Stimulated activated CD4-positive, alpha-beta T cell treated with anti-CD3 and anti-CD28 coated beads, Interleukin-4, amount 100 ng/mL, for 48 hours (primary cell): ENCODE measurements at regions not wholly inside any gene's neighbourhood (a gene's known extent, or its start where the extent isn't known, plus 50 kb on each side); places are given as distances from the start of the nearest gene placed in this dataset.
A peak's percentile ranks its signal among the peaks of the same experiment; 100 is the strongest.

Source experiments
- DNase-seq, 2 donors: peaks; one replicate each; pipeline ENCODE4 v3.0.0-alpha.2; 2020; ENCODE audit warnings: low read depth in 2 of 2

GRCh38 chr7:106606120-106606519 lies 54.8 kb downstream of the CCDC71L start:
- no peak for DNase-seq

- no peak for DNase-seq
These were observed 56.0 kb downstream of the CCDC71L start for GRCh38 chr7:106604971-106605370.

- DNase-seq, result no peak
These were observed 56.5 kb downstream of the CCDC71L start for GRCh38 chr7:106604303-106604924.

- no peak for DNase-seq
These were observed 57.6 kb downstream of the CCDC71L start for GRCh38 chr7:106603346-106603745.

GRCh38 chr7:106602062-106602461 lies 58.9 kb downstream of the CCDC71L start:
- no peak for DNase-seq

- no peak for DNase-seq
These were observed 60.2 kb downstream of the CCDC71L start for GRCh38 chr7:106600569-106601373.

GRCh38 chr7:106599343-106599698 lies 61.6 kb downstream of the CCDC71L start:
- no peak for DNase-seq

GRCh38 chr7:106598663-106599342 lies 62.2 kb downstream of the CCDC71L start:
- peak; percentile 43 to 49 for DNase-seq

- no peak for DNase-seq
These were observed 63.0 kb downstream of the CCDC71L start for GRCh38 chr7:106597751-106598546.

- no peak for DNase-seq
These were observed 63.9 kb downstream of the CCDC71L start for GRCh38 chr7:106597014-106597413.

GRCh38 chr7:106595922-106596321 lies 65.0 kb downstream of the CCDC71L start:
- DNase-seq, result no peak

GRCh38 chr7:106593028-106593417 lies 67.9 kb downstream of the CCDC71L start:
- DNase-seq, result no peak

- no peak for DNase-seq
These were observed 68.5 kb downstream of the CCDC71L start for GRCh38 chr7:106592282-106593027.

GRCh38 chr7:106591146-106591545 lies 69.8 kb downstream of the CCDC71L start:
- no peak for DNase-seq

GRCh38 chr7:106590209-106590816 lies 70.6 kb downstream of the CCDC71L start:
- no peak for DNase-seq

GRCh38 chr7:106589198-106589879 lies 71.6 kb downstream of the CCDC71L start:
- no peak for DNase-seq

GRCh38 chr7:106588422-106589197 lies 72.3 kb downstream of the CCDC71L start:
- DNase-seq, result no peak

GRCh38 chr7:106584914-106585759 lies 75.8 kb downstream of the CCDC71L start:
- no peak for DNase-seq
